ENCODE measurements at regions not wholly inside any gene's neighbourhood (a gene's known extent, or its start where the extent isn't known, plus 50 kb on each side); places are given as distances from the start of the nearest gene placed in this dataset.

DNA sequence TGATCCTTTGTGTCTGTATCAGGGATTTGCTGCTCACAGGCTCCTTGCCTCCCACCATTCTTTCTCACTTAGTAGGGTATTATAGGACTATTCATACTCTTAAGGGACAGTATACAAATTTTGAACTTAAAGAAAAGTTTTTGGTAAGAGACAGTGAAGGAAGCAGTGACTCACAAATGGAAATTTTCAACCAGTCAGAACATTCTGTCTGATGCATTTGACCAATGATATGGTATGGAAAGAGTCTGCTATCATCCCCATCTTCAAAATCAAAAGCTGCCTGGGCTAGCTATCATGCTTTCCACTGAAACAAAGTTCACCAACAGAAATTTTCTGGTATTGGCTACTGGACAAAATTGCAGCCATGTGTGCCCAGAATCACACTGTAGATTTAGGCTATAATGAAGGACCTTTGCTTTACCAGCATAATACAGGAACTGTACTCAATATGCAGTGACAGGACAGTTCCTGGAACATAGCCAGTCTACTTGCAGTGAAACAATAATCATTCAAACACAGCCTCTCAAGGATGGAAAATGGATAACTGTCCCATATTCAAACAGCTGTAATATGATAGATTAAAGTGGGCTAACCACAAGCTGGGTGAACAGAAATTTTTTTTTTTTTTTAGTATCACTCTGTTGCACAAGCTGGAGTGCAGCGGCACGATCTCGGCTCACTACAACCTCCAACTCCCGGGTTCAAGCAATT, 109.0 kb upstream of the ACSL4 start:
- intact Hi-C loops (cut with DNase I): no loop called here
- DNase-seq (ENCODE audit: low spot score): no peak

DNA sequence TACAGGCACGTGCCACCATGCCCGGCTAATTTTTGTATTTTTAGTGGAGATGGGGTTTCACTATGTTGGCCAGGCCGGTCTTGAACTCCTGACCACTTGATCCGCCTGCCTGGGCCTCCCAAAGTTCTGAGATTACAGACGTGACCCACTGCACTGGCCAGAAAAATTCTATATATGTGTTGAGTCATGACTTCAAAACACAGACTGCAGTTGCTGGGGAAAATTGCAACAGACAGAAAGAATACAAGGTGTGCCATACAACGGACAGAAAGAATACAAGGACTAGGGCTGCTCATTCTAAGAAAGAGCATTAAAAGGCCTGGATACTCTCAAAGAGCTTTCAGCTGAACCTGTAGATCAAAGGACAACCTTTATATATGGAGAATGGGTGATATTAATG, 109.6 kb upstream of the ACSL4 start:
- no peak for DNase-seq (ENCODE audit: low spot score)
- intact Hi-C loops (cut with DNase I): no loop called here

DNA sequence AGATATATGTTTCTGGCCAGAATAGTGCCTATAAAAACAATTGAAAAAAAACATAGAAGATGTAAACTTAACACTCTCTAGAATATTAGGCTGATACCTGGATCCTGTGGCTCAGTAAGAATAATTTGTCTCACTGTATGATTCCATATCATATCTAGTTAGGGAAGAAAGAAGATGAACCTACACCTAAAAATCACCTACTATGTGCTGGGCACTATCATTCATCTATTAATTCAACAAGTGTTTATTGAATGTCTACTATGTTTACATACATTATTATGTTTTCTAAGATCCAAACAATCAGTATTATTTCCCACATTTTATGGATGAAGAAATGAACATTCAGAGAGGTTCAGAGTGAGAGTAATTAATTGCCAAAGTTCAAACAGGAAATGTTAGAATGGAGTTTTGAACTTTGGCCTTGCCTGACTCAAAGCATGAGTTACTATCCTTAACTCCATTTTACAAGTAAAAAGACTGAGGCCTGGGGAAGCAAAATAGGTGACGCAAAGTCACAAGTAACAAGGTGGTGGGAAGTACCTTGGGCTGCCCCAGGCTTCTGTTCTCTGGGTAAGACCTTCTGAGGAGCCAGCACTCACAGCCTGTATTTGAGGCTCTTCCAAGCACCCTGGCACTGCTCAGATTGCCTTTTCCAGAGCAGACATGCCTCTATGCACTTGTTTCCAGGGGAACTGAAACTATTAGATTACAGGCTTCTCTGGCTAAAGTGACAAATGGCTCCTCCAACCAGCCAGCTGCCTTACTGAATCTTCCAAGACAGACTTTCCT, 111.1 kb upstream of the ACSL4 start:
- no peak for DNase-seq (ENCODE audit: low spot score)
- intact Hi-C loops (cut with DNase I): no loop called here

DNA sequence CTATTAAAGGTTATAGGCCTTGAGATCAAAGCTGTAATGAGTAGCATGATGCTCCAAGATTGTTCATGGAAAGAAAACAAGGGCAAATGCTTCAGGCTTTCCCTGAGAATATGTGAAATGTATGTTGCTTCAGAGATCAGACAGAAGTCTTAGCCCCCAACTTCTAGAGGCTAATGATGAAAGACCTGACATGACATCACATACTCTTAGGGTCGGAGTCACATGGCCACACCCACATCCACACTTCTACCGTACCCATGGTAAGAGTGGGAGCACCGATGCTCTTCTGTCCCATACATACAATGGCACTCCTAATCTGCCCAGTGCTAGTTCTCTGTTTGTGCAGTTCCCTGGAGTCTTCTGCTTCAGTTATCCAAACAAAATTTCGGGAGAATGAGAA, 111.9 kb upstream of the ACSL4 start:
- DNase-seq (ENCODE audit: low spot score): no peak
- intact Hi-C loops (cut with DNase I): no loop called here

DNA sequence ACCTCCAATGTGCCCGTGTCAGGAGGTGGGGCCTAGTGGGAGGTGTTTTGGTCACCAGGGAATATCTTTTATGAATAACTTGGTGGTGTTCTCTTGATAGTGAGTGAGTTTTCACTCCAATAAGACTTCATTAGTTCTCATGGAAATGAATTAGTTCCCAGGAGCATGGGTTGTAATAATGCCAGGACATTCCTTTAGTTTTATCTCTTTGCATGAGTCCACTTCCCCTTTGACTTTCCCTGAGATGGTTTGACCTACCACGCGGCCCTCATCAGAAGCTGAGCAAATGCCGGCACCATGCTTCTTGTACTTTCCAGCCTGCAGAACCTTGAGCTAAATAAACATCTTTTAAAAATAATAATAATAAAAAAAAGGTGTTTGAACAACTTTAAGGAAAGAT, 112.9 kb upstream of the ACSL4 start:
- DNase-seq (ENCODE audit: low spot score): no peak
- intact Hi-C loops (cut with DNase I): no loop called here

DNA sequence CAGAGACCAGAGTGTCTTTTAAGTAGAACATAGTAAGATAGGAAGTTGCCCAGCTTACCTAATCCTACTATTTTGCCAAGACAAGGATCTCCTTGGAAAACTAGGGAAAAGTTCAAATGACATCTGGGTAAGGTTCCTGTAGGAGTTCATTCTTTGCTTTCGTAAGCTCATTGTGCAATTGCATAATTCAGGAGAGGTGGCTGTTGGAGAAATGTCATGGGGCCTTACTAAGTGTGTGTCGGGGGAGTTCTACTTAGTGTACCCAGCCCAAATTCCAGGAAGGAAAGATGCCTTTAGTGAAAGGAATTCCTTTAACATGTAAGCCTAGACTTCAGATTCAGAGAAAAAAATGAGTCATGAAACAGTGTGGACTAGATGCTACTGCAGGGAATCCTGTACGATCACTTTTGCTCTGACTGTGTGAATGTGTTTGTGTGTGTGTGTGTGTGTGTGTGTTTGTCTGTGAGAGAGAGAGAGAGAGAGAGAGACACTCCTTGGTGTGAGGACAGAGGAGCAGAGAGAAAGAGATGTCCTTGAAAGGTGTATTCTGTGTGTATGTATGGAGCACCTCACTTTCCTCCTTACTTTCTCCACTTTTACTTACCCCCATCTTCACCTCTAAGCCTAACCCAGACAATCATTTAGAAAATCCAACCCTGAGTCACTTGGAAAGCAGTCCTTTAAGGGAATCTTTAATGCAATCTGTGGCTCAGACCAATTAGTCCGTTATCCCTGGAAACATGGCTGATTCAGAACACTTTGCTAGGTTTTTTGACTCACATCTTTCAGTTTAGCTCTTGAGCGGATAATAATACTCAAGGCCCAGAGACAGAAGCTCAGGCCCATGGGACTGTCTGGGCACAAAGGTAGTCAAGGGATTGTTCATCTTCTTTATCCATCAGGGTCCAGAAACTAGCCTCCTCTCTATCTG, 114.5 kb upstream of the ACSL4 start:
- intact Hi-C loops (cut with DNase I): no loop called here
- no peak for DNase-seq (ENCODE audit: low spot score)

DNA sequence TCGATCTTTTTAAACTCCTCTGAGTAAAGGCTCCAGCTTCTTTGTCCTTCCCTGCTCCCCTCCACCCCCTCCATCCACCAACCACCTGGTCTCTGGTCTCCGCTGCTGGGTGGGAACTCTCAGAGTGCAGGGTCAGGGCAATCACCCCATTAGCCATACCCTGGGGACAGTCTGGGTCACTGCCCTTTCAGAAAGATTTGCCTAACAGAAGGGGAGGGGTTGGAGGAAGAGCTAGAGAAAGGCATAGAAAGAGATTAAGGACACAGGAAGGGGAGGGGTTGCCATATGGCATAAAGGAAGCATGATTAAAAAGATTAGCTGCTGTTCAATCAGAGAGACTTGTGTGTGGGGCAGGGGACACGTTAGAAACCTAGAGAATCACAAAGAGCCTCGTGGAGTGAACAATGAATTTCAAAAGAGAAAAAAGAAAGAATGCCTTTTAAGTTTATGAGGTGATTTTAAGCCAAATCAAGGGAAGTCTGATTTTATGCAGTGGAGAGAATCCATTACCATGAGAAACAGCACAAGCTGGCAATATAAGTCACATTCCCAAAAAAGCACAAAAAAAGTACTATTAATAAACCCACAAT, 115.5 kb upstream of the ACSL4 start:
- DNase-seq (ENCODE audit: low spot score): no peak
- intact Hi-C loops (cut with DNase I): no loop called here

DNA sequence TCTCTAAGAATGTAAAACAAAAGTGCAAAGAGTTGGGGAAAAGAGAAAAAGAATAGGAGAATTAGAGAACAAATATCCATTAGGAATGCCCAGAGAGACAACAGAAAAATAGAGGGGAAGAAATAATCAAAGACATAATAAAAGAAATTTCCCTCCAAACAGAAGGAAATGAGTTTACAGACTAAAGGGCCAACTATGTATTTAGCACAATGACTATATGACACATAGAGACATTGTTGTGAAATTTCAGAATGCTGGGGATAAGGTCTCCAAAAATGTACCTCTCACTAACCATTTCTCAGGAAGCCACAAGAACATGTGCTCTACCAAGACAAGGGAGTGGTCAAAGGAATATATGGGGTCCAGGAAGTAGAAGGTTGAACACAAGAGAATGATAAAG, 121.0 kb upstream of the ACSL4 start:
- no peak for DNase-seq (ENCODE audit: low spot score)

DNA sequence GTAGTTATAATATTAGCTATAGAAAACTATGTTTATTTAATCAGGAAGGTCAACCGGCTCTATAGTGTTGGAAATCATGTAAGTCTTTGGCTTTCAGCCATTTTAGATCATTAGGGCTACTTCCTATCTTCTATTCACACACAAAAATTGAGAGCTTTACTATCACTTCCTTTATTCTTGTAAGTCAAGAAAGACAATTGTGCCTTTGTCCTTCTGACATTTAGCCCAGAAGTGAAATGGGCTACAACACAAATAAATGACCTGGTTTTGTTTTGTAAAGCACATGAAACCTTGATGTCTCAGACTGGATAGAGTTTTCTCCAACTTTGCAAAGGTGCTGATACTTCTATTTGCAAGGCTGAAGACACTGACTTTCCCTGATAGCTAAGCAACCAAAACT, 122.4 kb upstream of the ACSL4 start:
- DNase-seq (ENCODE audit: low spot score): no peak
- intact Hi-C loops (cut with DNase I): loop anchor here (5.0 to 10.0 kb wide), 2 partner anchors 123 to 371 kb away; partner anchors contain the start of genes ACSL4 and GUCY2F

More for the DNA sequence above, 121.0 kb upstream of the ACSL4 start:
- intact Hi-C loops (cut with DNase I): loop anchor here (10.0 kb wide), 1 partner anchor 369 kb away; the partner anchor contains the start of gene GUCY2F

DNA sequence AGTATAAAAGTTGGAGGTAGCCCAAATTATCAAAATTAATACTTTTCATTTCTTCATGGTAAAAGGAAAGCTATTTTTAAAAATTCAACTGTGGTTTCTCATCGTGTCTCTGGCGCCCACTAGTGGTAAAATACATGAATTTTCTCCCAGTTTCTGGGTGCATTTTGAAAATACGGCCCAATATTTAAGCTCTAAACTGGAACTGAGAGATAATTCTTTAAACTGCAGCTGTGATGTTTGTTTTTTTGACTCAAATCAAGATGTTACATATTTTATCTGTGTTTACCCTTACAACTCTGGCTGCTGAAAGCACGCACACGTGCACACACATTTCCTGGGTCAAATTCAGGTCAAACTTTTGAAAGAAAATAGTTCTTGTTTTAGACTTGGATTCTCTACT, 123.9 kb upstream of the ACSL4 start:
- intact Hi-C loops (cut with DNase I): loop anchor here (2.0 to 10.0 kb wide), 3 partner anchors 125 to 372 kb away; partner anchors contain the start of genes ACSL4 and GUCY2F
- no peak for DNase-seq (ENCODE audit: low spot score)

DNA sequence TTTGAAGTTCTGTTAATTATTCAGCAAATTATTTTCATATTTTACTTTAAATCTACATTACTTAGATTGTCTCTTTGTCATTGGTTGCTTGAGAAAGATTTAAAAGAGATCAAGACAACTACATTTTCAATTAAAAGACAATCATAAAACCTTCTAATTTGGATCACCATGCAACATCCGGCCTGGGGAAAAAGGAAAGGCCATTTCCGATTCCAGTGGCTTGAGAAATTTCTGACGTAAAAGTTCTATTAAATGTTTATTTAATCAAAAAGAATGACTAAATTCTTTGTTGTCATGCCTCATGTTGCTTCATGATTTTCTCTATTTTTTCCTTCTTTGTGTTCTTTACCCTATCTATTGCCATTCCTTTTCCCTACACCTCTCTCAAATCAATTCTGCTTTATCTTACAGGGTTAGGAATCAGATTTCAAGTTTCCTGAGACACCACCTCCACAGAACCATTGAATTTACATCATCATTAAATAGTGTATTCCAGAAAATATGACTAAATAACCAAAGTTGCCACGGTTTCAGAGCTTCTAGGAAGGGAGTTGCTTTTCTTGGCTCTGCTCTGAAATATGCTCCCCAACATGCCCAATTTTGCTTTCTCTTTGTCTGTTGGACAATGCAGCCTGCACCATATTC, 124.6 kb upstream of the ACSL4 start:
- intact Hi-C loops (cut with DNase I): loop anchor here (2.0 to 10.0 kb wide), 3 partner anchors 125 to 373 kb away; partner anchors contain the start of genes ACSL4 and GUCY2F
- no peak for DNase-seq (ENCODE audit: low spot score)

DNA sequence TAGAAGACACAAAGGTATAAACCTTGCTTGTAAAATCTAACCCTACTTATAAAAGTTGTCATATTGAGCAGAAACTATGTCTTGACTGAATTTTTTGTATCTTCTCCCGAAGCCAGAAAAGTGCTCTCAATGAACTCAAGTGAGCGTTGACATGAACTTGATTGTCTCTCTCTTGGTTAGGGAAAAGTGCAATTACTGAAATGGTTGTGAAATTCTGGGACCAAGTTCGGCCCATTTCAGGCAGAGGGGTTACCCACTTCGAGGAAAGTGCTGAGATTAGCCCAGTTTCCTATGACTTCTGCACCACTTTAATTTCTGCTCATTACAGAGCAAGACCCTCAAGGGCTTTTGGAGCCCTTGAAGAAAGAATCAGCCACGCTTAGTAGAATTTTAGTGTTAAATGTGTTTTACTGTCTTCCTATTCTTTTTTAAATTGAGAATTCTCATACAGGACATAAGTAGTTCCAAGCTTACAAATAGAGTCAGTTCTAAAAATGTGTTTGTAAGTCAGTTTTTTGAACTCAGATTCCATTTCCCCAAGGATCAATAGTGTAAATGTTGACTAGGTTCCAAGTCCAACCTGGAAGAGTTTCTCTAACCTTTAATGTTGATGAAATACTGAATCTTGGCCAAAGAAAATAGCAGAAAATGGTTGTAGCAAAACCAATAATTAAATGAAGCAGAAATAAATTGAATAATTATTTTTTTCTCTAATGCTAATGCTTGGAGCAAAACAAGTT, 125.7 kb upstream of the ACSL4 start:
- intact Hi-C loops (cut with DNase I): loop anchor here (5.0 to 10.0 kb wide), 2 partner anchors 126 to 374 kb away; partner anchors contain the start of genes ACSL4 and GUCY2F
- DNase-seq (ENCODE audit: low spot score): no peak

DNA sequence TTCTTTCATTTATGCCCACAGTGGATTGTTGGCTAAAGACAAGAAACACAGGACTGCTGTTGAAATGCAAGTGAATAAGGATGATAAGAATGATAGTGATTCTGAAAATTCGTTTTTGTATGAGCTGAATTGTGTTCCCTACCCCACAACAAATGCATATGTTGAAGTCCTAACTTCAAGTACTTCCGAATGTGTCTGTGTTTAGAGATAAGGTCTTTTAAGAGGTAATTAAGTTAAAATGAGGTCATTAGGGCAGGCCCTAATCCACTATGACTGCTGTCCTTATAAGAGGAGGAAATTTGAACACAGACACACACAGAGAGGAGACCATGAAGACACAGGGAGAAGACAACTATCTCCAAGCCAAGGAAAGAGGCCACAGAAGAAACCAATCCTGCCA, 126.6 kb upstream of the ACSL4 start:
- no peak for DNase-seq (ENCODE audit: low spot score)
- intact Hi-C loops (cut with DNase I): loop anchor here (5.0 to 10.0 kb wide), 2 partner anchors 127 to 375 kb away; partner anchors contain the start of genes ACSL4 and GUCY2F

DNA sequence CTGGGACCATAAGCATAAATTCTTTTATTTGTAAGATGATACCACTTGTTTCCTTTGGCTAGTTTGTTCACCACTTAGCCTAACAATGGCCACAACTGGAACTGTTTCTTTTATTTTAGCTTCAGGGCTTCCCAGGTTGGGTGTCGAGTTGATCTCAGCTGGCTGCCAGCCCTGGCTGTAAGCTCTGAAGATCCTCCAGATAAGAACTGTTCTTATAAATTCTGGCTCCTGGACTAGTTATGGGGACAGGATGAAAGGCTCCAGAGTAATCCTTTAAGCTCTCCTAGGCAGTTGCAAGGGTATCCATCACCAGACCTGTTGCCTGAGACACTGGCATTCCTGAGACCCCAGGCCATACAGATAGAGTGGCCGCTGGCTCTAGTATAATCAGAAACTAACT, 129.4 kb upstream of the ACSL4 start:
- intact Hi-C loops (cut with DNase I): no loop called here
- DNase-seq (ENCODE audit: low spot score): no peak

DNA sequence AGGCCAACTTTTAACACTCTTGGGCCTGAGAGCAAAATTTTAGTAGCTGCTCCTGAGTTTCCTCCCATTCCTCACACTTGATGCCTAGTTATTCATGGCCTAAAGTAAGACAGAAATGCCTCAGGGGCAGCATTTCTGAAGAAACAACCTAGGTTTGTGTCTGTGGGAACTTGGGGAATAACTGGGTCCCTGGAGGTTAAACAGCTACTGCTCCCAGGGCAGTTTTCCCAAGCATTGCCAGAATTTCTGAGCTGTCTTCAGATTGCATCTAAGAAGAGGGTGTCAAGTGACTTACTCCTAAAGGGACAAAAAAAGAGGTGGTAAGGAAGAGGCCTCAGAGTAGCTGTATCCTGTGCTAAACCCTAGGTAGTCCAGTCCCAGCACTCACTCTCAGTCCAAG, 130.8 kb upstream of the ACSL4 start:
- intact Hi-C loops (cut with DNase I): no loop called here
- no peak for DNase-seq (ENCODE audit: low spot score)

DNA sequence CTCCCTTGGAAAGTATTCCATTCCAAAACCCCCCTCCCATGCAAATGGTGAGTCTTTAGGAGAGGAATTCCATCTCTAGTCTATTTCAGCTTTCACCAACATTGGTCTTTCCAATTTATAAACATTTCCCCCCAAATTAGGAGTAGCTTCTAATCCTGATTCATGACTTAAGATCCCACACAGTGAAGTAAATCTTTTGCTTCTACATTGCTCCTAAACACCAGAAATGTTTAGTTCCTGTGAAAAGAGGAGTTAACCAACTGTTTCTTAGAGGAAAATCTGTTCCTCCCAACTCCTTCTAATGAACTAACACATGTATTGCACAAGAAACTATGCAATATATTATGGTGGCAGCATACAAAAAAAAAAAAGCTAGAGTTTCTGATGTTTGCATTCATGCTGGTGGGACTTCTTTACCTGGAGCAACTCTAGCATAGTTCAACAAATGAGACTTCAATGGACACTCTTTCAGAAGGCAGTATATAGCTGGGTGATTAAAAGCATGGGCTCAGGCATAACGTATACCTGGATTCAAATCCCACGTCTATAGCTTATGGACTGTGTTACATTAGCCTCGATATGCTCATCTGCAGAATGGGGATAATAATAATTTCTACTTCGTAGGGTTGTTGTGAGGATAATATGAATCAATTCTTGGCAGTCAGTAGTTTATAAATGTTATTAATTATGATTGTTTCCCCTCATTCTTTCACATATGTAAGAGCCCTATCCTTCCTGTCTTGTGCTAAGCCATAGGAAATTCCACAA, 131.6 kb upstream of the TMEM164 start:
- intact Hi-C loops (cut with DNase I): no loop called here
- no peak for DNase-seq (ENCODE audit: low spot score)

DNA sequence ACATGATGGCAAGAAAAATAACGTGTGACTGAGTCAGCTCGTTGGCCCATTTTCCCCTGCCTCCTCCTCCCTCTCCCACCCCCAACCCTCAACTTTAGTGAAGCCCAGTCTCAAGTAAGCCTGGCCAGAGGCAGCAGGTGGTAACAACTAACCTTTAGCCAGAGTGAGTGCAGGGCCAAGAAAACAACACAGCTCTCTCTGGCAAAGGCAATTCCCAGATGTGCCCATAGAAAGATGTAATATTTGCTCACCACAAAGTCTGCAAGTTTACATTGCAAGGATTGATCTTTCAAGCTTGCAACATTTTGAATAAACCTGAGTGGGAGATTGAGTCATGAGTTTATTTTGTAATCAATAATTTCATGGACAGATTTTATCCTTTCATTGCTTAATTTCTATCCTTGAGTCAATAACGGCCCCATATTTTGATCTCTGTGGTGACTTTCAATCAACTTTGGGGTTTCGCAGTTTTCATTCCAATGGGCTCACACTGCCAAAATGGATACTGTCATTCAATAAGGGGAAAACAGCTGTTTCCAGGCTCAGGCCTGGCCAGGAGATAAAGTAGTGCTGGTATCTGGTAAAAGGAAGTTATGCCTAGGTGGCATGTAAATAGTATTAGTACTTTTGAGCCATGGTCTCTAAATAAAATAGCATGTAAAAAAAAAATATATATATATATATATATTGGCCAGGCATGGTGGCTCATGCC, 130.7 kb upstream of the TMEM164 start:
- no peak for DNase-seq (ENCODE audit: low spot score)
- intact Hi-C loops (cut with DNase I): no loop called here
